Cardiac fibroblast (primary cell): ENCODE measurements at regions not wholly inside any gene's neighbourhood (a gene's known extent, or its start where the extent isn't known, plus 50 kb on each side); places are given as distances from the start of the nearest gene placed in this dataset.

Experiments
- DNase-seq, 2 donors: peaks; one replicate each; pipeline versions ENCODE4 v3.0.0 to v3.0.0-alpha.2; 2010; ENCODE audit warnings: low read depth in 2 of 2
- H3K4me3 ChIP-seq, 2 donors: replicated peaks in 1 of 2; 1 replicate in 1 of 2; 2 replicates in 1 of 2; pipeline ENCODE4 v1.5.1; 2011; ENCODE audit warnings: low read depth in 2 of 2, low read length in 2 of 2, mild to moderate bottlenecking in 2 of 2, moderate library complexity in 1 of 2
- CTCF ChIP-seq: IDR thresholded peaks from one replicate; pipeline ENCODE4 v1.5.1; 2011; ENCODE audit warnings: low read depth, mild to moderate bottlenecking, low read length, inconsistent platforms

- no peak for TF ChIP-seq CTCF
- DNase-seq: no peak
- no peak overlapping the region for H3K4me3 ChIP-seq
Measured at GRCh38 chr4:189826657-189827056, 114.0 kb upstream of the FRG1 start.

- DNase-seq: no peak
- H3K4me3 ChIP-seq: no peak overlapping the region
- no peak for TF ChIP-seq CTCF
Measured at GRCh38 chr4:189828081-189828697, 112.5 kb upstream of the FRG1 start.

GRCh38 chr4:189832528-189832927, 108.1 kb upstream of the FRG1 start:
- H3K4me3 ChIP-seq: no peak overlapping the region
- no peak for TF ChIP-seq CTCF
- DNase-seq: no peak

- TF ChIP-seq CTCF: no peak
- DNase-seq: no peak
- no peak overlapping the region for H3K4me3 ChIP-seq
Measured at GRCh38 chr4:189834616-189835015, 106.1 kb upstream of the FRG1 start.

GRCh38 chr4:189835505-189835904, 105.2 kb upstream of the FRG1 start:
- DNase-seq: peak in 1 of 2 donors; percentile 0
- TF ChIP-seq CTCF: no peak
- H3K4me3 ChIP-seq: no peak overlapping the region

- no peak for TF ChIP-seq CTCF
- no peak overlapping the region for H3K4me3 ChIP-seq
- DNase-seq: no peak
Measured at GRCh38 chr4:189837471-189837870, 103.2 kb upstream of the FRG1 start.

- H3K4me3 ChIP-seq: no peak overlapping the region
- no peak for TF ChIP-seq CTCF
- no peak for DNase-seq
Measured at GRCh38 chr4:189838821-189839497, 101.7 kb upstream of the FRG1 start.
